ENCODE measurements at regions not wholly inside any gene's neighbourhood (a gene's known extent, or its start where the extent isn't known, plus 50 kb on each side); places are given as distances from the start of the nearest gene placed in this dataset.
"Not testable (repeated sequence)": the region's sequence is repeated elsewhere in the genome, so short reads cannot be mapped to it uniquely, and the experiment has no call there.

- no peak overlapping the region for H3K27ac ChIP-seq
- H3K36me3 ChIP-seq = no peaks in the 10 kb centered on the region
- no peak for DNase-seq (ENCODE audit: low spot score)
- TF ChIP-seq CTCF (IDR thresholded peaks at IDR 0.05) = no peak
- no peaks in the 10 kb centered on the region for H3K27me3 ChIP-seq
- no peaks in the 10 kb centered on the region for H3K4me1 ChIP-seq
- no peaks in the 10 kb centered on the region for H3K9me3 ChIP-seq
- no peak overlapping the region for H3K4me3 ChIP-seq
These were observed 108.9 kb upstream of the AHI1 start for GRCh38 chr6:135606392-135606791.

DNA sequence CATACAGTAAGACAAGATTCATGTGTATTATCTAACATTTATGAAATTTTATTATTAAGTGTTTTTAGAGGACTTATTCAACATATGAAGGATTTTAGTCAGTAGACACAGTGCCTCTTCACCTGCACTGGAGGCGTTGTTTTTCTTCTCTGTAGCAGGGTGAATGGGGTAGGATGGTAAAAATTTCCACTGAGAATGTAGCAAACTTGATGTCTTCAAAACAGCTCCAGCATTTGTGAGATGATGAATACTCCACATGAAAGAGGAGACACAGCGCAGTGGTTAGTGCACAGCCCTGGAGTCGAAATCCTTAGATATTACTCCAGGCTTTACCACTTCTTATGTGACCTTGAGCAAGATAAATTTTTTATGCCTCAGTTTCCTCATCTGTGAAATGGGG, 110.5 kb upstream of the AHI1 start:
- H3K4me1 ChIP-seq = no peaks in the 10 kb centered on the region
- no peak overlapping the region for H3K27ac ChIP-seq
- no peaks in the 10 kb centered on the region for H3K27me3 ChIP-seq
- DNase-seq (ENCODE audit: low spot score) = no peak
- TF ChIP-seq CTCF (IDR thresholded peaks at IDR 0.05) = no peak
- H3K9me3 ChIP-seq = no peaks in the 10 kb centered on the region
- H3K36me3 ChIP-seq = no peaks in the 10 kb centered on the region
- H3K4me3 ChIP-seq = no peak overlapping the region

DNA sequence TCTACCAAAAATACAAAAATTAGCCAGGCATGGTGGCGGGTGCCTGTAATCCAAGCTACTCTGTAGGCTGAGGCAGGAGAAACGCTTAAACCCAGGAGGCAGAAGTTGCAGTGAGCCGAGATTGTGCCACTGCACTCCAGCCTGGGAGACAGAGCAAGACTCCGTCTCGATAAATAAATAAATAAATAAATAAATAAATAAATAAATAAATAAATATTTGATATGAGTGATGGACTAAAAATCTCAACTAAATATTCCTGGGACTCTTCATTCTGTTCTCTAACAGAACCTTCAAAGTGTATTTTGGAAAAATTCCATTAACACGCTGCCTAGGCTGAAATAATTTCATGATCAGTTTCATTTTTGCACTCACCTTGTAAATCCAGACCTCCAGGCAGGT, 112.7 kb upstream of the AHI1 start:
- H3K4me1 ChIP-seq; H3K4me3 ChIP-seq; H3K36me3 ChIP-seq; DNase-seq (ENCODE audit: low spot score); H3K9me3 ChIP-seq; H3K27me3 ChIP-seq; H3K27ac ChIP-seq: not testable (repeated sequence)

GRCh38 chr6:135616655-135617054, 119.1 kb upstream of the AHI1 start:
- no peaks in the 10 kb centered on the region for H3K27me3 ChIP-seq
- no peak overlapping the region for H3K4me3 ChIP-seq
- no peak overlapping the region for H3K27ac ChIP-seq
- no peaks in the 10 kb centered on the region for H3K36me3 ChIP-seq
- no peak for DNase-seq (ENCODE audit: low spot score)
- TF ChIP-seq CTCF (IDR thresholded peaks at IDR 0.05) = no peak
- H3K4me1 ChIP-seq = no peaks in the 10 kb centered on the region
- H3K9me3 ChIP-seq = no peaks in the 10 kb centered on the region

GRCh38 chr6:135617222-135617621, 119.7 kb upstream of the AHI1 start:
- no peak for DNase-seq (ENCODE audit: low spot score)
- TF ChIP-seq CTCF (IDR thresholded peaks at IDR 0.05) = no peak
- Histone ChIP-seq H3K27ac (no peak overlapping the region), H3K4me1 (no peaks in the 10 kb centered on the region), H3K9me3 (no peaks in the 10 kb centered on the region), H3K36me3 (no peaks in the 10 kb centered on the region), H3K27me3 (no peaks in the 10 kb centered on the region), H3K4me3 (no peak overlapping the region)

GRCh38 chr6:135622081-135622480, 124.5 kb upstream of the AHI1 start:
- H3K36me3 ChIP-seq = no peaks in the 10 kb centered on the region
- no peak overlapping the region for H3K27ac ChIP-seq
- no peaks in the 10 kb centered on the region for H3K4me1 ChIP-seq
- no peak for TF ChIP-seq CTCF (IDR thresholded peaks at IDR 0.05)
- H3K4me3 ChIP-seq = no peak overlapping the region
- H3K27me3 ChIP-seq = no peaks in the 10 kb centered on the region
- H3K9me3 ChIP-seq = no peaks in the 10 kb centered on the region
- no peak for DNase-seq (ENCODE audit: low spot score)
